ENCODE measurements at regions not wholly inside any gene's neighbourhood (a gene's known extent, or its start where the extent isn't known, plus 50 kb on each side); places are given as distances from the start of the nearest gene placed in this dataset.
"Not testable (repeated sequence)": the region's sequence is repeated elsewhere in the genome, so short reads cannot be mapped to it uniquely, and the experiment has no call there.

- TF ChIP-seq ETV6 (CRISPR knock-in tag; IDR thresholded peaks at IDR 0.05); MLX (CRISPR knock-in tag; IDR thresholded peaks at IDR 0.05); E2F4 (CRISPR knock-in tag; IDR thresholded peaks at IDR 0.05; ENCODE audit: borderline replicate concordance, low read depth); USF2 (CRISPR knock-in tag; IDR thresholded peaks at IDR 0.05); CTCF (IDR thresholded peaks at IDR 0.05); GABPB1 (CRISPR knock-in tag; IDR thresholded peaks at IDR 0.05); HMGXB4 (CRISPR knock-in tag; IDR thresholded peaks at IDR 0.05); ATF2 (CRISPR knock-in tag; IDR thresholded peaks at IDR 0.05; ENCODE audit: borderline replicate concordance, low read depth); E2F5 (CRISPR knock-in tag; IDR thresholded peaks at IDR 0.05); TCF7 (CRISPR knock-in tag; IDR thresholded peaks at IDR 0.05; ENCODE audit: low read depth); NR3C1 (CRISPR knock-in tag; conservative IDR thresholded peaks at IDR 0.05; ENCODE audit: low read depth): not testable (repeated sequence)
Measured at GRCh38 chr14:63106487-63106886, 61.2 kb upstream of the KCNH5 start.

All from WTC11 (cell line).